SK-N-SH (cell line): ENCODE measurements at regions not wholly inside any gene's neighbourhood (a gene's known extent, or its start where the extent isn't known, plus 50 kb on each side); places are given as distances from the start of the nearest gene placed in this dataset.

Experiments
- CTCF ChIA-PET: fragments of 300-600, 350-600 bp; formaldehyde crosslinking; extraction: SDS; loops from one replicate; lab custom pipeline; 2021; lab: Yijun Ruan, JAX
- POLR2A ChIA-PET: fragments of 350-600 bp; sonication (Branson Sonifier 250); formaldehyde crosslinking; extraction: SDS; loops from one replicate; lab custom pipeline; 2020; ENCODE audit warnings: antibody characterized with exemption, inconsistent platforms; lab: Yijun Ruan, JAX
- DNase-seq: peaks from one replicate; pipeline ENCODE4 v3.0.0; 2012
- H2AFZ ChIP-seq: fragments of 200-600 bp; sonication (generic); 2 replicates; pipeline ENCODE4 v1.8.1; 2016; ENCODE audit warnings: antibody characterized with exemption, mild to moderate bottlenecking, low read depth
- H3F3A ChIP-seq: fragments of 200-600 bp; sonication (generic); replicated peaks from 2 replicates; pipeline ENCODE3; 2016; ENCODE audit warnings: antibody characterized with exemption, mild to moderate bottlenecking; ENCODE audit not compliant: insufficient read depth
- H3K27ac ChIP-seq, 2 experiments: fragments of 200-500 bp in 1 of 2; fragments of 200-600 bp in 1 of 2; sonication (Bioruptor generic) in 1 of 2; sonication (generic), shearing (Covaris generic) in 1 of 2; 2 replicates each; pipeline versions ENCODE4 v1.5.1 to v1.6.1; 2014 to 2016; ENCODE audit warnings: low read depth in 2 of 2, inconsistent platforms in 1 of 2, low read length in 1 of 2, mild to moderate bottlenecking in 1 of 2, mixed read lengths in 1 of 2
- H3K27me3 ChIP-seq: fragments of 200-600 bp; sonication (generic), shearing (Covaris generic); 2 replicates; pipeline ENCODE4 v1.6.1; 2016; ENCODE audit warnings: mixed run types; ENCODE audit not compliant: insufficient read depth
- H3K36me3 ChIP-seq, 2 experiments: fragments of 200-500 bp in 1 of 2; fragments of 200-600 bp in 1 of 2; sonication (Bioruptor generic) in 1 of 2; sonication (generic) in 1 of 2; replicated peaks in 1 of 2; 2 replicates each; pipeline versions ENCODE3 to v1.5.1; 2014 to 2016; ENCODE audit warnings: low read length in 1 of 2, mild to moderate bottlenecking in 1 of 2; ENCODE audit not compliant: insufficient read depth in 2 of 2, control insufficient read depth in 1 of 2
- H3K4me1 ChIP-seq, 2 experiments: fragments of 200-500 bp in 1 of 2; fragments of 200-600 bp in 1 of 2; sonication (Bioruptor generic) in 1 of 2; sonication (generic), shearing (Covaris generic) in 1 of 2; 2 replicates each; pipeline versions ENCODE4 v1.5.1 to v1.6.1; 2014 to 2016; ENCODE audit warnings: low read depth in 1 of 2, low read length in 1 of 2, mixed run types in 1 of 2; ENCODE audit not compliant: insufficient read depth in 2 of 2, control insufficient read depth in 1 of 2
- H3K4me2 ChIP-seq: fragments of 200-600 bp; sonication (generic), shearing (Covaris generic); 2 replicates; pipeline ENCODE4 v1.6.1; 2017; ENCODE audit warnings: mixed run types
- H3K4me3 ChIP-seq, 2 experiments: fragments of 200-500 bp in 1 of 2; fragments of 200-600 bp in 1 of 2; sonication (Bioruptor generic) in 1 of 2; sonication (generic), shearing (Covaris generic) in 1 of 2; 2 replicates each; pipeline versions ENCODE4 v1.5.1 to v1.8.1; 2014 to 2016; ENCODE audit warnings: low read depth in 2 of 2, inconsistent platforms in 1 of 2, low read length in 1 of 2, mild to moderate bottlenecking in 1 of 2, mixed read lengths in 1 of 2, moderate library complexity in 1 of 2
- H3K79me2 ChIP-seq: fragments of 200-600 bp; sonication (generic); 2 replicates; pipeline ENCODE4 v1.8.1; 2017; ENCODE audit warnings: mild to moderate bottlenecking; ENCODE audit not compliant: insufficient read depth
- H3K9ac ChIP-seq: fragments of 200-600 bp; sonication (generic); 2 replicates; pipeline ENCODE4 v1.6.1; 2017; ENCODE audit warnings: mixed run types
- H3K9me2 ChIP-seq: fragments of 200-600 bp; sonication (generic); 2 replicates; pipeline ENCODE4 v1.6.1; 2017; ENCODE audit warnings: mixed run types
- H3K9me3 ChIP-seq: fragments of 200-600 bp; sonication (generic); 2 replicates; pipeline ENCODE4 v1.6.1; 2017; ENCODE audit warnings: mixed run types, mild to moderate bottlenecking, moderate library complexity
- H4K20me1 ChIP-seq: fragments of 200-600 bp; sonication (generic); 2 replicates; pipeline ENCODE4 v1.6.1; 2017; ENCODE audit warnings: mild to moderate bottlenecking, mixed run types; ENCODE audit not compliant: insufficient read depth
- CHD2 ChIP-seq: fragments of 150-350 bp; IDR thresholded peaks from 2 replicates; pipeline ENCODE4 v1.6.1; 2018; ENCODE audit warnings: low read length; ENCODE audit not compliant: partially characterized antibody
- ELF1 ChIP-seq: IDR thresholded peaks from 2 replicates; pipeline ENCODE4 v1.4.0; 2012
- FOSL2 ChIP-seq: IDR thresholded peaks from 2 replicates; pipeline ENCODE4 v1.4.0; 2012; ENCODE audit warnings: low read depth, mild to moderate bottlenecking, moderate library complexity, borderline replicate concordance
- FOXJ3 ChIP-seq: sonication (generic); formaldehyde crosslinking; IDR thresholded peaks from 2 replicates; pipeline ENCODE4 v1.5.1; 2020; ENCODE audit warnings: mild to moderate bottlenecking, missing genetic modification reagents
- GABPA ChIP-seq: IDR thresholded peaks from 2 replicates; pipeline ENCODE4 v1.4.0; 2012; ENCODE audit warnings: low read depth, mild to moderate bottlenecking
- MAX ChIP-seq: IDR thresholded peaks from 2 replicates; pipeline ENCODE4 v1.4.0; 2012; ENCODE audit warnings: low read depth
- MEF2A ChIP-seq: IDR thresholded peaks from 2 replicates; pipeline ENCODE4 v1.4.0; 2012; ENCODE audit warnings: low read depth, borderline replicate concordance
- NFIC ChIP-seq: IDR thresholded peaks from 2 replicates; pipeline ENCODE4 v1.4.0; 2012; ENCODE audit warnings: borderline replicate concordance
- NRF1 ChIP-seq: IDR thresholded peaks from 2 replicates; pipeline ENCODE4 v1.6.1; 2012; ENCODE audit warnings: low read depth, mild to moderate bottlenecking, low read length
- POLR2AphosphoS5 ChIP-seq: IDR thresholded peaks from 2 replicates; pipeline ENCODE4 v1.6.1; 2012; ENCODE audit warnings: low read depth, low read length
- RFX5 ChIP-seq: IDR thresholded peaks from 2 replicates; pipeline ENCODE4 v1.6.1; 2012; ENCODE audit warnings: mild to moderate bottlenecking, improper control_type of control experiment, low read length
- SIN3A ChIP-seq: IDR thresholded peaks from 2 replicates; pipeline ENCODE4 v1.6.1; 2012; ENCODE audit warnings: low read depth, mild to moderate bottlenecking, low read length, moderate library complexity, borderline replicate concordance
- TAF1 ChIP-seq: IDR thresholded peaks from 2 replicates; pipeline ENCODE4 v1.6.1; 2012; ENCODE audit warnings: low read depth, mild to moderate bottlenecking, low read length, moderate library complexity, borderline replicate concordance
- TCF12 ChIP-seq: IDR thresholded peaks from 2 replicates; pipeline ENCODE4 v1.4.0; 2012
- YY1 ChIP-seq: IDR thresholded peaks from 2 replicates; pipeline ENCODE4 v1.4.0; 2012; ENCODE audit warnings: low read depth, mild to moderate bottlenecking
- ZBTB33 ChIP-seq: IDR thresholded peaks from 2 replicates; pipeline ENCODE4 v1.4.0; 2012; ENCODE audit warnings: low read depth, borderline replicate concordance
- TF ChIP-seq, protein P1 (sequence below): fragments of 200-600 bp; sonication (generic); IDR thresholded peaks from 2 replicates; pipeline ENCODE4 v1.6.1; 2017; ENCODE audit warnings: antibody characterized with exemption, mild to moderate bottlenecking, moderate library complexity

GRCh38 chr2:116915673-116916072, 898.8 kb upstream of the DDX18 start (continued):
- no peak for TF ChIP-seq CHD2
- TF ChIP-seq NRF1, result no peak
- TF ChIP-seq RFX5, result no peak
- no peak for TF ChIP-seq ZBTB33
- TF ChIP-seq ELF1, result no peak
- TF ChIP-seq MEF2A, result no peak
- TF ChIP-seq, protein P1, sequence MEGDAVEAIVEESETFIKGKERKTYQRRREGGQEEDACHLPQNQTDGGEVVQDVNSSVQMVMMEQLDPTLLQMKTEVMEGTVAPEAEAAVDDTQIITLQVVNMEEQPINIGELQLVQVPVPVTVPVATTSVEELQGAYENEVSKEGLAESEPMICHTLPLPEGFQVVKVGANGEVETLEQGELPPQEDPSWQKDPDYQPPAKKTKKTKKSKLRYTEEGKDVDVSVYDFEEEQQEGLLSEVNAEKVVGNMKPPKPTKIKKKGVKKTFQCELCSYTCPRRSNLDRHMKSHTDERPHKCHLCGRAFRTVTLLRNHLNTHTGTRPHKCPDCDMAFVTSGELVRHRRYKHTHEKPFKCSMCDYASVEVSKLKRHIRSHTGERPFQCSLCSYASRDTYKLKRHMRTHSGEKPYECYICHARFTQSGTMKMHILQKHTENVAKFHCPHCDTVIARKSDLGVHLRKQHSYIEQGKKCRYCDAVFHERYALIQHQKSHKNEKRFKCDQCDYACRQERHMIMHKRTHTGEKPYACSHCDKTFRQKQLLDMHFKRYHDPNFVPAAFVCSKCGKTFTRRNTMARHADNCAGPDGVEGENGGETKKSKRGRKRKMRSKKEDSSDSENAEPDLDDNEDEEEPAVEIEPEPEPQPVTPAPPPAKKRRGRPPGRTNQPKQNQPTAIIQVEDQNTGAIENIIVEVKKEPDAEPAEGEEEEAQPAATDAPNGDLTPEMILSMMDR, result no peak
- no peak for TF ChIP-seq TAF1
- TF ChIP-seq MAX, result no peak
- TF ChIP-seq NFIC, result no peak
- no peak for TF ChIP-seq POLR2AphosphoS5

DNA sequence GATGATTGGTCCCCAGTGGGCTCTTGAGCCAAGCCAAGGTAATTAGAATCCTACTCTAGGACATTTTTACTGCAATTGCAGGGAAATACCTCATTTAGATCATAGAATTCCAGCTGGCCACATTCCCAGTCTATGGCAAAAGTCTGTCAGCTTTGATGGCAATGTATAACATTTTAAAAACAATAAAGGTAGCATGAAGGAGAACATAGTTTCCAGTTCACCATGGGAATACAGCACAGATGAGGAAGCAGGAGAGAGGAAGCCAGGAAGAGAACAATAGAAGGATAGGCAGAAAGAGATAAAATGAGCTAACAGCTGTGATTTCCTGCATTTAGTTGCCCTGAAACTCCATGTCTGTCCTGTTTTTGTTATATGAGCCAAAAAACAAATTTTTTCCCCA, 897.3 kb upstream of the DDX18 start:
- Histone ChIP-seq H3K9ac (no peak overlapping the region), H3K9me2 (no peaks in the 10 kb centered on the region), H3K4me3 (no peak overlapping the region), H4K20me1 (no peaks in the 10 kb centered on the region), H2AFZ (no peak overlapping the region), H3K4me1 (no peaks in the 10 kb centered on the region), H3K27ac (no peak overlapping the region), H3K79me2 (no peaks in the 10 kb centered on the region), H3K27me3 (no peaks in the 10 kb centered on the region), H3K4me2 (no peak overlapping the region), H3K9me3 (no peaks in the 10 kb centered on the region; the same call in 1 of the 2 replicates), H3F3A (no peaks in the 10 kb centered on the region), H3K36me3 (no peaks in the 10 kb centered on the region)
- ChIA-PET POLR2A (no interaction called here), CTCF (no interaction called here)
- no peak for DNase-seq
- no peak for TF ChIP-seq FOXJ3 (CRISPR knock-in tag)
- no peak for TF ChIP-seq GABPA
- TF ChIP-seq SIN3A, result no peak
- TF ChIP-seq ELF1, result no peak
- no peak for TF ChIP-seq ZBTB33
- no peak for TF ChIP-seq TCF12
- no peak for TF ChIP-seq YY1
- TF ChIP-seq MEF2A, result no peak
- TF ChIP-seq RFX5, result no peak
- no peak for TF ChIP-seq FOSL2
